Keratinocyte (primary cell): ENCODE measurements at regions not wholly inside any gene's neighbourhood (a gene's known extent, or its start where the extent isn't known, plus 50 kb on each side); places are given as distances from the start of the nearest gene placed in this dataset.

Experiments
- EZH2 ChIP-seq: IDR thresholded peaks from one replicate; pipeline ENCODE4 v1.6.1; 2012; ENCODE audit warnings: inconsistent platforms, mild to moderate bottlenecking, low read length, moderate library complexity
- TF ChIP-seq, protein P1 (sequence below), 3 experiments: IDR thresholded peaks in 1 of 3; conservative IDR thresholded peaks in 1 of 3; optimal IDR thresholded peaks in 1 of 3; 2 replicates in 2 of 3; 3 replicates in 1 of 3; pipeline versions ENCODE3 to v1.5.1; 2011; ENCODE audit warnings: low read length in 3 of 3, mild to moderate bottlenecking in 3 of 3, moderate library complexity in 2 of 3, control low read depth in 1 of 3, inconsistent platforms in 1 of 3; ENCODE audit not compliant: insufficient read depth in 2 of 3; ENCODE audit errors: extremely low read depth in 1 of 3

DNA sequence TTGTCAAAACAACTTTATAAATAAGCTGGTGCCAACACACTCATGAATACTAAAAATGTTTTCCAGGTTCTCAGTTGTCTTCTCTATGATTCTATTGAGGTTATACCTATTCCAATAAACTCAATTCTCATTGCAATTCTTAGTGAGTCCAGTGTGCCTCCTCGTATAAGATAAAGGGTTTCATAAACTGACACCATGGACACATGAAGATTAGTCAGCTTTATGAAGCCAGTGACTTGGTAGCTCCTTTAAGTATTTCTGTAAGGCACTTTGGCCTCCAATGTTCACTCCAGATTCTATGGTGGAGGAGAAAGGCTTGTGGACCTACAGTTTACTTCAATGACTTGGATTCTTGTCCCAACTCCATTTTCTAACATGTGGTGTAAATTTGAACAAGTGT, 521.3 kb upstream of the JARID2 start:
- TF ChIP-seq, protein P1, sequence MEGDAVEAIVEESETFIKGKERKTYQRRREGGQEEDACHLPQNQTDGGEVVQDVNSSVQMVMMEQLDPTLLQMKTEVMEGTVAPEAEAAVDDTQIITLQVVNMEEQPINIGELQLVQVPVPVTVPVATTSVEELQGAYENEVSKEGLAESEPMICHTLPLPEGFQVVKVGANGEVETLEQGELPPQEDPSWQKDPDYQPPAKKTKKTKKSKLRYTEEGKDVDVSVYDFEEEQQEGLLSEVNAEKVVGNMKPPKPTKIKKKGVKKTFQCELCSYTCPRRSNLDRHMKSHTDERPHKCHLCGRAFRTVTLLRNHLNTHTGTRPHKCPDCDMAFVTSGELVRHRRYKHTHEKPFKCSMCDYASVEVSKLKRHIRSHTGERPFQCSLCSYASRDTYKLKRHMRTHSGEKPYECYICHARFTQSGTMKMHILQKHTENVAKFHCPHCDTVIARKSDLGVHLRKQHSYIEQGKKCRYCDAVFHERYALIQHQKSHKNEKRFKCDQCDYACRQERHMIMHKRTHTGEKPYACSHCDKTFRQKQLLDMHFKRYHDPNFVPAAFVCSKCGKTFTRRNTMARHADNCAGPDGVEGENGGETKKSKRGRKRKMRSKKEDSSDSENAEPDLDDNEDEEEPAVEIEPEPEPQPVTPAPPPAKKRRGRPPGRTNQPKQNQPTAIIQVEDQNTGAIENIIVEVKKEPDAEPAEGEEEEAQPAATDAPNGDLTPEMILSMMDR (optimal IDR thresholded peaks at IDR 0.05 in 1 of 3, IDR thresholded peaks at IDR 0.05 in 1 of 3, conservative IDR thresholded peaks at IDR 0.05 in 1 of 3; ENCODE audit: extremely low read depth in 1 of 3, insufficient read depth in 2 of 3, low read length in 3 of 3), result no peak
- no peak for TF ChIP-seq EZH2
